HL-60 (cell line): ENCODE measurements at regions not wholly inside any gene's neighbourhood (a gene's known extent, or its start where the extent isn't known, plus 50 kb on each side); places are given as distances from the start of the nearest gene placed in this dataset.

Source experiments
- POLR2AphosphoS5 ChIP-seq: IDR thresholded peaks from 2 replicates; pipeline ENCODE4 v1.6.1; 2012; ENCODE audit warnings: low read depth
- TF ChIP-seq, protein P1 (sequence below): IDR thresholded peaks from one replicate; pipeline ENCODE4 v1.5.1; 2011; ENCODE audit warnings: low read length, control low read depth, inconsistent platforms; ENCODE audit not compliant: insufficient read depth
- TF ChIP-seq, protein P2 (sequence below): IDR thresholded peaks from 2 replicates; pipeline ENCODE4 v1.6.1; 2012; ENCODE audit warnings: low read depth; ENCODE audit not compliant: insufficient replicate concordance

DNA sequence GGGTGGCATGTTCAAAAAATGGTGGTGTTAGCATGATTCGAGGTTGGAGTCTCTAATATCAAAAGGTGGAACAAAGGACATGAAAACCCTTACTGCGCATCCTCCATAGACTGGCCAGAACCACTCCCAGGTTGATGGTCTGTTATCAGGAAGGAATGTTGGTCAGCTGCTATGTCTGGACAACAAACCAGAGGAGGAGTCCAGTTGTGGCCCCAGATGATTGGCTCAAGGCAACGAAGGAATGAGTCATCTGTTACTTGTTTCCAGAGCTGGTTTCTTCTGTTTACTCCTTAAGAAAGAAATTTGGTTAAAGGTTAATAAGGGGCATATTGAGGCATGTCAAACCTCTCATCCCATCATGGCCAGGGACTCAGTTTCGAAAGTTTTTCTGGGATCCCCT is 56.8 kb upstream of the GRIA4 start:
- TF ChIP-seq, protein P1, sequence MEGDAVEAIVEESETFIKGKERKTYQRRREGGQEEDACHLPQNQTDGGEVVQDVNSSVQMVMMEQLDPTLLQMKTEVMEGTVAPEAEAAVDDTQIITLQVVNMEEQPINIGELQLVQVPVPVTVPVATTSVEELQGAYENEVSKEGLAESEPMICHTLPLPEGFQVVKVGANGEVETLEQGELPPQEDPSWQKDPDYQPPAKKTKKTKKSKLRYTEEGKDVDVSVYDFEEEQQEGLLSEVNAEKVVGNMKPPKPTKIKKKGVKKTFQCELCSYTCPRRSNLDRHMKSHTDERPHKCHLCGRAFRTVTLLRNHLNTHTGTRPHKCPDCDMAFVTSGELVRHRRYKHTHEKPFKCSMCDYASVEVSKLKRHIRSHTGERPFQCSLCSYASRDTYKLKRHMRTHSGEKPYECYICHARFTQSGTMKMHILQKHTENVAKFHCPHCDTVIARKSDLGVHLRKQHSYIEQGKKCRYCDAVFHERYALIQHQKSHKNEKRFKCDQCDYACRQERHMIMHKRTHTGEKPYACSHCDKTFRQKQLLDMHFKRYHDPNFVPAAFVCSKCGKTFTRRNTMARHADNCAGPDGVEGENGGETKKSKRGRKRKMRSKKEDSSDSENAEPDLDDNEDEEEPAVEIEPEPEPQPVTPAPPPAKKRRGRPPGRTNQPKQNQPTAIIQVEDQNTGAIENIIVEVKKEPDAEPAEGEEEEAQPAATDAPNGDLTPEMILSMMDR: no peak
- TF ChIP-seq POLR2AphosphoS5: no peak
- TF ChIP-seq, protein P2, sequence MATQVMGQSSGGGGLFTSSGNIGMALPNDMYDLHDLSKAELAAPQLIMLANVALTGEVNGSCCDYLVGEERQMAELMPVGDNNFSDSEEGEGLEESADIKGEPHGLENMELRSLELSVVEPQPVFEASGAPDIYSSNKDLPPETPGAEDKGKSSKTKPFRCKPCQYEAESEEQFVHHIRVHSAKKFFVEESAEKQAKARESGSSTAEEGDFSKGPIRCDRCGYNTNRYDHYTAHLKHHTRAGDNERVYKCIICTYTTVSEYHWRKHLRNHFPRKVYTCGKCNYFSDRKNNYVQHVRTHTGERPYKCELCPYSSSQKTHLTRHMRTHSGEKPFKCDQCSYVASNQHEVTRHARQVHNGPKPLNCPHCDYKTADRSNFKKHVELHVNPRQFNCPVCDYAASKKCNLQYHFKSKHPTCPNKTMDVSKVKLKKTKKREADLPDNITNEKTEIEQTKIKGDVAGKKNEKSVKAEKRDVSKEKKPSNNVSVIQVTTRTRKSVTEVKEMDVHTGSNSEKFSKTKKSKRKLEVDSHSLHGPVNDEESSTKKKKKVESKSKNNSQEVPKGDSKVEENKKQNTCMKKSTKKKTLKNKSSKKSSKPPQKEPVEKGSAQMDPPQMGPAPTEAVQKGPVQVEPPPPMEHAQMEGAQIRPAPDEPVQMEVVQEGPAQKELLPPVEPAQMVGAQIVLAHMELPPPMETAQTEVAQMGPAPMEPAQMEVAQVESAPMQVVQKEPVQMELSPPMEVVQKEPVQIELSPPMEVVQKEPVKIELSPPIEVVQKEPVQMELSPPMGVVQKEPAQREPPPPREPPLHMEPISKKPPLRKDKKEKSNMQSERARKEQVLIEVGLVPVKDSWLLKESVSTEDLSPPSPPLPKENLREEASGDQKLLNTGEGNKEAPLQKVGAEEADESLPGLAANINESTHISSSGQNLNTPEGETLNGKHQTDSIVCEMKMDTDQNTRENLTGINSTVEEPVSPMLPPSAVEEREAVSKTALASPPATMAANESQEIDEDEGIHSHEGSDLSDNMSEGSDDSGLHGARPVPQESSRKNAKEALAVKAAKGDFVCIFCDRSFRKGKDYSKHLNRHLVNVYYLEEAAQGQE: no peak
